GM19324 (cell line): ENCODE measurements at regions not wholly inside any gene's neighbourhood (a gene's known extent, or its start where the extent isn't known, plus 50 kb on each side); places are given as distances from the start of the nearest gene placed in this dataset.
"Not testable (repeated sequence)": the region's sequence is repeated elsewhere in the genome, so short reads cannot be mapped to it uniquely, and the experiment has no call there.

Source experiments
- ATAC-seq: cut with Tn5 transposase; IDR thresholded peaks from one replicate; pipeline ENCODE4 v1.9.1; 2021; ENCODE audit warnings: mild to moderate bottlenecking, moderate library complexity; ENCODE audit not compliant: unreplicated experiment, low FRiP score

DNA sequence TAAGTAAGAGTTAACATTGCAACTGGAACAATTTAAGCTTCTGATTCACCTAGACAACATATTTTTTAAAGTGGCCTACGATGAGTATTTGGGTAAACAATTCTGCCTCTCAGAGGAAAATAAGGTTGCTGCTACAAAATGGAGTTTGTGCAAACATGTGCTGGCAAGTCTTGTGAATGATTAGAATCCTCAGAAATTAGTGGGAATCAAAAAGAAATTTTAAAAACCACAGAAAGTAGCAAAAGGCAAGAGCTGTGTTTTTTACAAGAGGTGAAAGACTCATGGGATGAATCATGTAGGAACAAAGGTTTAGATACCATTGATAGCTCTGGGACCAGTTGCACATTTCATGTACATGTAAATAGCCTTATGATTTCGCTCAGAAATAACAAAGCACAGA is 561.6 kb downstream of the TAF11L14 start:
- no peak for ATAC-seq

DNA sequence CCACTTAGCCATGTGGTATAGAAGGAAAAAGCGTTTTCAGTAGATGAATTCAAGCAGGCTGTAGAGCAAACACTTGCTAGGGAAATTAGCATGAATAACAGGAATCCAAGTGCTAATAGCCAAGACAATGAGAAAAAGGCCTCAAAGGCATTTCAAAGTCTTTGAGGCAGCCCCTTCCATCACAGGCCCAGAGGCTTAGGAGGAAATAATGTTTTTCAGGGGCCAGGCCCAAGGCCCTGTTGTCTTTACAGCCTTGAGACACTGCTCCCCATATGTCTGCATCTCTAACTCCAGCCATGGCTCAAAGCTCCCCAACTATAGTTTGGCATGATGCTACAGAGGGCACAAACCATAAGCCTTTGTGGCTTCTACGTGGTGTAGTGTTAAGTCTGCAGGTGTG is 563.5 kb downstream of the TAF11L14 start:
- ATAC-seq, result no peak

DNA sequence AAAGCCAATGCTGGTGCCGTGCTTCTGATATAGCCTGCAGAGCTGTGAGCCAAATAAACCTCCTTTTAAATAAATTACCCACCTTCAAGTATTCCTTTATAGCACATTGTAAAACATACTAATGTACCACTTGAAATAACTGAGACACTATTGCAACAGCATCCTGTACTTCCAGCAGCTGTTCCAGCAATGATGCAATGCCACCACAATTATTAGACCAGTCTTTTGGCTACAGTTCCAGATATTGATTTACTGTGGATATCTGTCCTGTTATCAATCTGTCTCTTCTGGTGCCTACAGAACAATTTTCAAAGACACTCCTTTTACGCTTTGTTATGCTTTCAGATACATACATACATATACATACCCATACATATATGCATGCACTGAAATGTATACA is 567.9 kb downstream of the TAF11L14 start:
- no peak for ATAC-seq

GRCh38 chr5:18203296-18203695 is 569.0 kb downstream of the TAF11L14 start:
- ATAC-seq, result no peak

- no peak for ATAC-seq
These were observed 579.4 kb downstream of the TAF11L14 start for GRCh38 chr5:18213666-18214065.

DNA sequence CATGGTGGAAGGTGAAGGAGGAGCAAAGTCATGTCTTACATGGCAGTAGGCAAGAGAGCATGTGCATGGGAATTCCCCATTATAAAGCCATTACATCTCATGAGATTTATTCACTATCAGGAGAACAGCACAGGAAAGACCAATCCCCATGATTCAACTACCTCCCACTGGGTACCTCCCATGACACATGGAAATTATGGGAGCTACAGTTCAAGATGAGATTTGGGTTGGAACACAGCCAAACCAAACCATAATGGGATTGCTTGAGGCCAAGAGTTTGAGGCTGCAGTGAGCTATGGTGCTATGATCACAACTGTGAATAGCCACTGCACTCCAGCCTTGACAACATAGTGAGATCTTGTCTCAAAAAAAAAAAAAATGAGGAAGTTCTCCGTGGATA is 581.8 kb downstream of the TAF11L14 start:
- ATAC-seq, result no peak

DNA sequence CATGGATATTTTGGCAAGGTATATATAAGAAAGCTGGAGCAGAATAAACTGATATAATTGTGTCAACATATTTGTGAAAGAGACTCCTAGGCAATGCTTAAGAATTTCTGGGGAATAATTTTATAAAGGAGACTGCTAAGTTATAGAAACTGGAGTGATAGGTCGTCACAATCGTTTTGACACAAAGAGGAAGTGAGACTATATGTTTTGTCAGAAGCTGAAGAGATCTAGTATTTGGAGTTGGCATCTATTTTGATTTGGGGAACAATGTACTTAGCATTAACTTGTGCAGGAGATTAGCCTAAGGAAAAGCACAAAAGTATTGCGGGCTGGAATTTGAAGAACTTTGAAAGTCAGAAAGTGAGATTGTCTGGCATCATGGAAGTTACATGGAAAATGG is 582.5 kb downstream of the TAF11L14 start:
- no peak for ATAC-seq

GRCh38 chr5:18219241-18219640 is 585.0 kb downstream of the TAF11L14 start:
- ATAC-seq, result no peak

- ATAC-seq, result no peak
These were observed 586.4 kb downstream of the TAF11L14 start for GRCh38 chr5:18220631-18221030.

- no peak for ATAC-seq
These were observed 602.1 kb downstream of the TAF11L14 start for GRCh38 chr5:18236386-18236785.

DNA sequence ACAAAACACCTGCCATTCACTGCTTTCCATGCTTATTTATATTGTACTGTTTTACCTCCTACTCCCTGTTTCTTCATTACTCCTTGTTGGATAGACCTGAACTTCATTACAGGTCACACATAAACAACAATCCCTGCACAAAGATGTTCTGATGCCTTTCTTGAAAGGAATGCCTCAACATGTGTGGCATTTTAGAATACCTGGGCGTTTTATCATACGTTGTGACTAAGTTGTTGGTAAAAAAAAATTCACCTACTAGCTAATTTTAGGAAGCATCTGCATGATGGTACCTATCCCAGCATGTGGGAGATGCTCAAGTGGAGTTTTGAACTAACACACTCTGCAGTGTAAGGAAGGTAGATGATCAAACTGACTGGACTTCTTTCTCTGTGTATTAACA is 604.1 kb downstream of the TAF11L14 start:
- ATAC-seq, result no peak

DNA sequence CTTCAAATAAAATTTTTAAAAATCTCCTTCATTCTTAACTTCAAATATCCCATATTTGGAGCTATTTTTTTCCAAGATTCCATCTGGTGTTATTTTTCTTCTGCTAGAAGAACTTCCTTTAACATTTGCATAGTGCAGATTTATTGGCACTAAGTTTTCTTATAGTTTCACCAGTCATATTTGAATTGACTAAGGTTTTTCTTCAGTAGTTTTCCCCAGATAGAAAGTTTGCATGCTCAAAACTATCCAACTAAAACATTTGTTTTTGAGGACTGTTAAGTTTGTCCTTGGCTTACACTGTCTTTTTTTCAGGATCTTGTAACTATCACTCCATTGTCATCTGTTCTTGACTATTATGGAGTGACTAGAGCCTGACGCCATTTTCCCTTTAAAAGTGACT is 606.7 kb downstream of the TAF11L14 start:
- ATAC-seq, result no peak

DNA sequence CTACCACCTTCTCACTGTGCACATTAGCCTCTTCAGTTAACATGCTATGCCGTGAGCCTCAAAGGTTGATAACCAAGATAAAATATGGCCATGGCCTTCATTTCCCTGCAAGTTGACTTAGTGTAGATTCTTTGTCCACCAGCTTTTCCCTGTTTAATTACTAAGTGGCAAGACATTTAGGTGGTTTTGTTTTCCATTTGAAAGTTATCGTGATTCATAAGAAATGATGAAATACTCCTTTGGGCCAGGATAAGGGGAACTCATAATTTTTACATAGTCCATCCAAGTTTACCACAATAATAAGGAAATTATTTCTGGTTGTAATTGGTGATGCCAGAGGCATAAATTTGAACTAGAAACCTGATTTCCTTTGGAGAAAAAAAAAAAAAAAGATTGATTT is 609.6 kb downstream of the TAF11L14 start:
- no peak for ATAC-seq

DNA sequence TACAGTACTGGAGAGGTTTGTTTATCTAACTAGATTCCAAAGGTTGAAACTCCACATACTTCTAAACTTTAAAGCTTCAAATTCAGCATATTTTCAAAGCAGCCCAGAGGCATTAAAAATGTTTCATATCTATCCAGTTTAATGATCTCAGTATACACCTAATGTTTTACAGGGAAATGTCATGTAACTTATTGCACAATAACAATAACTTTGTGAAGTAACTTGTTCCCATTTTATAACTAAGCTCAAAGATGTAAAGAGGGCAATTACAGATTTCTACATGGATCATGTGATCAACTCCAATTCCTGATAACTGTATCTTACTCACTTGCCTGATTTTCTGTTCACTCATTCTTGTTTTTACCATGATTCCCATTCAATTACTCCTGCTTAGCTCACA is 610.0 kb downstream of the TAF11L14 start:
- ATAC-seq, result no peak

DNA sequence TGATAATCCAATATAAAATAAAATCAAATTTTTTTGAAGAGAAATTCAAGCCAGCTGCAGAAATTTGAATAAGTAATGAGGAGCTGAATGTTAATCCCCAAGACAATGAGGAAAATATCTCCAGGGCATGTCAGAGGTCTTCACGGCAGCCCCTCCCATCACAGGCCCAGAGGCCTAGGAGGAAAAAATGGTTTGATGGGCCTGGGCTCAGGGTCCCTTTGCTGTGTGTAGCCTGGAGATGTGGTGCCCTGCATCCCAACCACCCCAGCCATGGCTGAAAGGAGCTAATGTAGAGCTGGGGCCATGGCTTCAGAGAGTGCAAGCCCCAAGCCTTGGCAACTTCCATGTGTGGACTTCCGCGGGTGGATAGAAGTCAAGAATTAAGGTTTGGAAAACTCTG is 618.3 kb downstream of the TAF11L14 start:
- no peak for ATAC-seq

- no peak for ATAC-seq
These were observed 630.0 kb downstream of the TAF11L14 start for GRCh38 chr5:18264126-18264882.

DNA sequence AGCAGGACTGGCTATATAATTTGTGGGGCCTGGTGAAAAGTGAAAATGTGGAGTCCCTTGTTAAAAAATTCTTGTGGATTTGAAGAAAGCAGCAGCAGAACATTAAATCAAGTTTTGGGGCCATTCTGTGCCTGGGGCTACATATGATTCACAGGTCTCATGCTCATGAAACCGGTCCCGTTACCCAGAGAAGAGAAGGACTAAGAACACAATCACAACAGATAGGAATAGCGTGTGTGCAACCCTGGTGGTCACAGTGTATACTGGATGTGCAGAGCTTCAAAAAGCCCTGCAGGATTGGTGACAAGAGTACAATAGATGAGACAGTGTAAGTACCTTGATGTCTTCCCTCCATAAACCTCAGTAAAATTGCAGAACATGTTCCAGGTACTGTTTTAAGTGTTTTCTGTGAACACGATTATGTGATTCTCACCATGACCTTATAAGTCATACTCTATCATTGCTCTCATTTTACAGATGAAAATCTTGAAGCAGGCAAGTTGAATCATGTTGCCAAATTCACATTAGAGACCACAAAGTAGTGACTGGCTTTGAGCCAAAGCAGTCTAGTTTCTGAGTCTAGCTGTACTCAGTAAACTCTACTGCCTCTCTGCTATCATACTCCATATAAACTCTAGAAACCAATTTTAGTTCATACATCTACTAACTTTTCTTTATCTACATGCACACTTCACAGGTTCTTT is 636.5 kb downstream of the TAF11L14 start:
- ATAC-seq, result no peak

GRCh38 chr5:18276939-18277338 is 642.7 kb downstream of the TAF11L14 start:
- no peak for ATAC-seq

DNA sequence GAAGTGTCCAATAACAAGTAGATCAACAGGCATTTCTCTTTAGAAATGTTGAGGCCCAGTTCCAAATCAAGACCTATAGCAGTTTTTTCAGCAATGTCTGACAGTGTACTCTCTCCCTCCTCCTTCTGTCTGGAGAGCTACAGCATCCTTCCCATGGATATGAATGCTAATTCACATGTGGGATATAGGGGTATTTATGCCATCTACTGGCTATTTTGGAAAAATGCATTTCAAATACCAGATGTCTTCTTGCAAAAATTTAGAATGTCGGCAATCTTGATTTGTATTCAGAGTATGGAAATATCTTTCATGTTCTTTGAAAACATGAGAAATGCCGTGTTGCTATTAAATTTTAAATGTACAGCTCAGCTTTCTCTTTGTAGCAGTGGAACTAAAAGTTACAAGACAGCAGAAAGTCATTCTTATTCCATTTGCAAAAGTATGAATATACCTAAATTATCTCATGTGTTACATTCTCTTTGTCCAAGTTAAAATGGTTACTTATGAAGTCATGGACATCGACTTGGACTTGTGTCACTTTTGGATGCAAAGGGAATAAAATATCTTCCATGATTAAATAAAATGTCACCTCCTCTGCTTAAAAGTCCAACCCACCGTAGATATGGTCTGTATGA is 647.8 kb downstream of the TAF11L14 start:
- no peak for ATAC-seq

DNA sequence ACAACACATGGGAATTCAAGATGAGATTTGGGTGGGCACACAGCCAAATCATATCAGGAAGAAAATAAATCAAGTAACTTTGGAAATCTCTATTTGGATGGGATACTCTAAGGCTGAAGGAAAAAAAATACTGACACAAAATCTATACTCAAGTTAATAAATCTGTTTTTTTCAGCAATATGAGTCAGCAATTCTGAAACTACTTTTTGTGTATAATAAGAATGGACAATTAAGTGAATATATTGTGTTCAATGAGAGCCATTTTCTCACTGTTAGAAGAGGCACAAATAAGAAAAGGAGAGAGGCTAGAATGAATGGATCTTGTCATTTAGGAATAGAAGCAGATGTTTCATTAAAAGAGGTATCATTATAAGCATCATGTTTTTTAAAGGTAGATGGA is 651.0 kb downstream of the TAF11L14 start:
- ATAC-seq, result no peak

DNA sequence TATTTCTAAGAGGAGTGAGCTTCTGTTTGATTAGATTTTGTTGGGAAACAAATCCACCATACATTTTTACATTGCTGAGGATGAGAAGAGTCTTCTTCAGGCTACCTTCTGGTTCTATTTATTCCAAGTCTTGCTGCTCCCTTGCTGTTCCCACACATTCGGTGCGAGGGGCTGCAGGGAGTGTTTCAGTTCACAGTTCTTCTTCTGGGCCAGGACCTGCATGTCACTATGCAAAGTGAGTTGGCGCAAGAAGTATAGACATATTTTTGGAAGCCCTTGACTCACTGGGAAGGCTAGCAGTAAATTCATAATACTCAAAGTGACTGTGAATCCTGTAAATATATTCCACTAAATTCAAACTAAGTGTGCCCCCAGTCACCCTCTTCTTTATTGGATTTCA is 657.9 kb downstream of the TAF11L14 start:
- ATAC-seq, result no peak

DNA sequence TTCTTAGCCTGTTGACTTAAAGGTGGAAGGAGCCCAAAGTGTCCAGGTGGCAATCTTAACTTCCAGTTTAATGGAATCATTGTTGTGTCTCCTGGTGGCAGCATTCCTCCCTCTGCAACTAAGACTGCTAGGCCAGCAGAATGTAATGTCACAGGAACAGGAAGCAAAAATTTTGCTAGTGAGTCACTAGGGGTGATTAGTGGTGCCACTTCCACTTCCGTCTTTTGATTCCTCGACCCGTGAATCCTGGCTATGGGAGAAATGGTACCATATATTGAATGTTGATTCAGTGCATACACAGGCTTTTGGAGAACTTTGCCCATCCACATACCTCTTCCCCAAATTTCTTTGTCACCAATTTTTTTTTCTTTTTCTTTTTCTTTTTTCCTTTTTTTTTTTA is 661.4 kb downstream of the TAF11L14 start:
- ATAC-seq, result not testable (repeated sequence)
